Ovary (tissue), 7 donors: ENCODE measurements at regions not wholly inside any gene's neighbourhood (a gene's known extent, or its start where the extent isn't known, plus 50 kb on each side); places are given as distances from the start of the nearest gene placed in this dataset.

ENCODE experiments used
- DNase-seq, 5 donors: peaks; one replicate each; pipeline ENCODE4 v3.0.0-alpha.2; 2019 to 2020
- H3K27ac ChIP-seq, 2 donors: fragments of 200-600 bp; one replicate each; pipeline versions ENCODE4 v1.5.1 to v1.8.0; 2019 to 2022
- H3K27me3 ChIP-seq: fragments of 200-600 bp; one replicate; pipeline ENCODE4 v1.8.0; 2022
- H3K36me3 ChIP-seq: fragments of 200-600 bp; sonication (generic); one replicate; pipeline ENCODE4 v1.5.1; 2019
- H3K4me1 ChIP-seq: one replicate; pipeline ENCODE4 v1.8.1; 2013; ENCODE audit warnings: mild to moderate bottlenecking, moderate library complexity; ENCODE audit not compliant: insufficient read depth
- H3K4me3 ChIP-seq: fragments of 200-600 bp; sonication (generic); one replicate; pipeline ENCODE4 v1.5.1; 2017
- H3K9me3 ChIP-seq, 2 donors: fragments of 200-600 bp in 1 of 2; sonication (generic) in 1 of 2; one replicate each; pipeline versions ENCODE4 v1.5.1 to v1.8.1; 2013 to 2019; ENCODE audit warnings: mild to moderate bottlenecking in 1 of 2, moderate library complexity in 1 of 2
- CTCF ChIP-seq, 3 donors: fragments of 450-650 bp in 2 of 3; fragments of 200-600 bp in 1 of 3; IDR thresholded peaks; one replicate each; pipeline versions ENCODE4 v1.5.1 to v1.8.0; 2016 to 2022; ENCODE audit warnings: antibody characterized with exemption in 3 of 3, mild to moderate bottlenecking in 1 of 3
- EP300 ChIP-seq: sonication (generic); formaldehyde crosslinking; IDR thresholded peaks from one replicate; pipeline ENCODE4 v1.6.1; 2017; ENCODE audit warnings: antibody characterized with exemption
- POLR2A ChIP-seq: fragments of 450-650 bp; IDR thresholded peaks from one replicate; pipeline ENCODE4 v1.6.1; 2017; ENCODE audit warnings: antibody characterized with exemption, mild to moderate bottlenecking, moderate library complexity
- WGBS, 3 donors: extraction: QIAGEN DNeasy Blood & Tissue Kit in 1 of 3; methylation state at CpG; one replicate each; pipeline versions ENCODE4 v1.1.5 to v1.1.7; 2013 to 2017; 5-methylcytosine and 5-hydroxymethylcytosine counted together
- intact Hi-C, 4 donors: fragments of 100-400 bp; cut with DNase I; formaldehyde crosslinking; loops; one replicate each; pipeline versions ENCODE4 v1.11.0 to v1.15.1; 2022 to 2023
- donor health status: DM: no; HTN: no; CAD: no; lungs with moderate emphysema.
- donor health status: DM: no; HTN: no; CAD: no.
- donor health status: Bipolar disorder and iron deficiency.
- donor health status: DM: no; HTN: no; CAD: no.
- donor health status: DM: yes; HTN: yes; CAD: no.

GRCh38 chr16:79821911-79822310 lies 221.4 kb upstream of the MAF start:
- no peak overlapping the region for H3K27ac ChIP-seq
- intact Hi-C loops = no loop called here
- H3K27me3 ChIP-seq = no peaks in the 10 kb centered on the region
- no peaks in the 10 kb centered on the region for H3K4me1 ChIP-seq
- H3K4me3 ChIP-seq = no peak overlapping the region
- TF ChIP-seq EP300 = no peak
- H3K36me3 ChIP-seq = no peaks in the 10 kb centered on the region
- no peak for DNase-seq
- H3K9me3 ChIP-seq = no peaks in the 10 kb centered on the region
- 96 to 99% (median 97%) methylated on average over 3 of the region's 3 CpGs for WGBS, 3 donors

- Histone ChIP-seq H3K4me3 (no peak overlapping the region), H3K4me1 (no peaks in the 10 kb centered on the region), H3K27me3 (no peaks in the 10 kb centered on the region), H3K9me3 (no peaks in the 10 kb centered on the region), H3K27ac (no peak overlapping the region), H3K36me3 (no peaks in the 10 kb centered on the region)
- TF ChIP-seq CTCF (IDR thresholded peaks at IDR 0.05) (no peak), EP300 (no peak), POLR2A (no peak)
- DNase-seq = no peak
- 37 to 63% (median 61%) methylated on average over 4 of the region's 4 CpGs for WGBS, 3 donors
- intact Hi-C loops = no loop called here
Observed at GRCh38 chr16:79816081-79816497, 215.6 kb upstream of the MAF start.

- no peaks in the 10 kb centered on the region for H3K4me1 ChIP-seq
- H3K27me3 ChIP-seq = no peaks in the 10 kb centered on the region
- H3K9me3 ChIP-seq = no peaks in the 10 kb centered on the region
- no peaks in the 10 kb centered on the region for H3K36me3 ChIP-seq
- TF ChIP-seq EP300 (no peak), CTCF (IDR thresholded peaks at IDR 0.05) (no peak)
- H3K4me3 ChIP-seq = no peak overlapping the region
- WGBS, 3 donors = 73 to 94% (median 82%) methylated on average over 2 of the region's 2 CpGs
- H3K27ac ChIP-seq = no peak overlapping the region
- intact Hi-C loops = no loop called here
- no peak for DNase-seq
Observed at GRCh38 chr16:79815049-79815448, 214.5 kb upstream of the MAF start.

GRCh38 chr16:79814124-79814523 lies 213.6 kb upstream of the MAF start:
- intact Hi-C loops = no loop called here
- WGBS, 3 donors = 84 to 96% (median 91%) methylated on average over 2 of the region's 2 CpGs
- H3K4me3 ChIP-seq = no peak overlapping the region
- no peak for DNase-seq
- H3K36me3 ChIP-seq = no peaks in the 10 kb centered on the region
- H3K9me3 ChIP-seq = no peaks in the 10 kb centered on the region
- no peaks in the 10 kb centered on the region for H3K4me1 ChIP-seq
- H3K27ac ChIP-seq = no peak overlapping the region
- no peaks in the 10 kb centered on the region for H3K27me3 ChIP-seq
- TF ChIP-seq POLR2A (no peak), CTCF (IDR thresholded peaks at IDR 0.05) (no peak), EP300 (no peak)

GRCh38 chr16:79811541-79811940 lies 211.0 kb upstream of the MAF start:
- Histone ChIP-seq H3K27me3 (no peaks in the 10 kb centered on the region), H3K4me1 (no peaks in the 10 kb centered on the region), H3K36me3 (no peaks in the 10 kb centered on the region), H3K9me3 (no peaks in the 10 kb centered on the region), H3K4me3 (no peak overlapping the region), H3K27ac (no peak overlapping the region)
- DNase-seq = no peak
- no peak for TF ChIP-seq EP300
- TF ChIP-seq POLR2A = no peak
- intact Hi-C loops = no loop called here
- WGBS, 3 donors = 19 to 32% (median 22%) methylated on average over 2 of the region's 2 CpGs
